SW 1271 (cell line): ENCODE measurements at regions not wholly inside any gene's neighbourhood (a gene's known extent, or its start where the extent isn't known, plus 50 kb on each side); places are given as distances from the start of the nearest gene placed in this dataset.
"Not testable (repeated sequence)": the region's sequence is repeated elsewhere in the genome, so short reads cannot be mapped to it uniquely, and the experiment has no call there.

Experiments used
- DNase-seq, 2 experiments: peaks; one replicate each; lab custom pipeline; 2025; lab: John Stamatoyannopoulos, UW

GRCh38 chr5:58201922-58202648 lies 257.8 kb downstream of the PLK2 start:
- no peak for DNase-seq

DNA sequence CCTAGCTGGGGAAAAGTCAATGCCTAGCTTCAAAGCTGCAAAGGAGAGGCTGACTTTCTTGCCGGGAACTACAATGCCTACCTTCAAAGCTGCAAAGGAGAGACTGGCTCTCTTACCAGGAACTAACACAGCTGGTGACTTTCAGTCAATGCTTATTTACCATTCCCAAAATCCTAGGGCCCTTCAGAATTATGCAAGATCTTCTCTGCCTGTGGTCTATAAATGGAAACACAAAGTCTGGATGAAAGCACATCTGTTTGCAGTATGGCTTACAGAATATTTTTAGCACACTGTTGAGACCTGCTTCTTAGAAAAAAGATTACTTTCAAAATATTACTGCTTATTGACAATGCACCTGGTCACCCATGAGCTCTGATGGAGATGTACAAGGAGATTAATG lies 259.4 kb downstream of the PLK2 start:
- DNase-seq, result no peak

DNA sequence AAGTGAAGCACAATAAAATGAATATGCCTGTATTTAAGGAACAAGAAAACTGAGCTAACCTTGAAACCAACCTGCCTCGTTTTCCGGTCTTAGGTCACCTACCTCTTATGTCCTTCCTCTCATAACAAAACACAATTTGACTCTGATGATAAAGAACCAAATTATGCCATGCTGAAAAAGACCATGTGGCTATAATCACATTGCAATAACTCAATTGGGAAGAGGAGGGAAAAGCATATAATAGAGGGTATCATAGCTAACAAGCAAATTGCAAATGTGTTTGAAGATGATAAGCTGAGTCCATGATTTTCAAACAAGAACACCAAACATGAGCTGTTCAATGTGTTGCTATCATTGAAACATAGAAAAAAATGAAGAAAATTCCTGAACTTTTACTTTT lies 260.8 kb downstream of the PLK2 start:
- no peak for DNase-seq

- DNase-seq, result no peak
These were observed 261.6 kb downstream of the PLK2 start for GRCh38 chr5:58198330-58198729.

- DNase-seq, result no peak
These were observed 262.0 kb downstream of the PLK2 start for GRCh38 chr5:58197875-58198274.

DNA sequence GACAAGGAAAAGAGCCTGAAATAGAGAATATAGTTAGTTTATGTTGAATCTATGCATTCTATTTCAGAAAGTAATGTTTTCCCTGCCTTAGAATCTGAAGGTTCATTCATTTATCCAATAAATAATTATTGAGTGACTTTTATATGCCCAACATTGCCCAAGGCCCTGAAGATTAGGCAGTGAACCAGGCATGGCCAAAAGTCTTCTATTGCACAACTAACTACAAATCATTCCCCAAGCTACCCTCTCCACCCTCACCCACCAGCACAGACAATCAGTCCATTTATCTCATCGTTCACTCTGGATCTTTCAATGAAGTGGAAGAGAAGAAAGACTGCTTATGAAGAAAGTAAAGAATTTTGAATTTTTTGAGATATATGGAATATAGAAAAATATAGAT lies 268.4 kb downstream of the PLK2 start:
- no peak for DNase-seq

- peak; percentile 74 to 97 for DNase-seq
These were observed 271.6 kb downstream of the PLK2 start for GRCh38 chr5:58188262-58188651.

DNA sequence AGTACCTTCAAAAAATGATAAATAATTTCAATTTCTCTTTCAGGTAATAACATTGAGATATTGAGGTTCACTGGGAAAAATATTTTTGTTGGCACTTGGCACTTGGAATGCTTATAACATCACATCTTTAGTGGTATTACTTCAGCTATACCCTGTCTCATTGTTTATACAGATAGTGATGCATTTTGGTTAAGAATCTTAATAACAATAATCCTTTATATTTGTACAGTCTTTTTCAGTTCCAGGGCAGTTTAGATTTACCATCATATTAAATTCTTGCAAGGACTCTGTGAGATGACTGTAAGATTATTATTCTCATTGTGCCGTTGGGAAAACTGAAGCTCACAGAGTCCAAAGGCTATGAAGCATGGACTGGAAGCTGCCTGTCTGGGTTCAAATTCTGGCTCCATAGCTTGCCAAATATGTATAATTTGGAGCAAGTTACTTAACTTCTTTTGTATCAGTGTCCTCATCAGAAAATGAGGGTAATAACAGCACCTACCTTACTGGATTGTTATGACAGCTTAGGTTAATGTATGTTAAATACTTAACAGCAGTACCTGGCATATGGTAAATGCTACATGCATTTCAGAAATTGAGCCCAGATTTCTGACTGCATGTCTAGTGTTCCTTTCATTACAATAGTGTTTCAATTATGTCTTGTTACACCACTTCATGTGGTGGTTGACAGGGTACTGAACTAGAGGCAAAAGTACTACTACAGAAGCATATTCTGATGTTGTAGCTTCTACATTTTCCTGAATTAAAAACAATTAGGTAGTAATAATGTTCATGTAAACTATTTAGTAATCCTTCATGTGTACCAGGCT lies 272.2 kb downstream of the PLK2 start:
- DNase-seq, result no peak

DNA sequence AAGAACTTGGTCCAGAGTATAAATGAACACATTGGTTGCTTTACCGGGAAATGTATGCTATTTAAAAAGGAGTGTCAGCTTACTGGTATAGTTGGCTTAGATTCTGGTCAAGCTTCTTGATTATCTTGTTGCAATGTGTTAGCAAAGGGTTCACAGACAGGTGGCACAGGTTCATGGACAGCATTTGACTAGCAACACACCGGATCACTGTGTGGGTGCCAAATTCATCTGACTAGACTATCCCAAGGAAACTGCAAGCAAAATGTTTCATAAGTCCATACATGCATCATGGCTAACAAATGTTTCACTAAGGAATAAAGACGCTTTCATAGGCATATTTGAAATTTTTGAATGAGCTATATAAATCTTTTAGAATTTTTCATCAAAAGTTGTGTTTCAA lies 274.1 kb downstream of the PLK2 start:
- no peak for DNase-seq

GRCh38 chr5:58185397-58185796 lies 274.5 kb downstream of the PLK2 start:
- DNase-seq, result no peak

DNA sequence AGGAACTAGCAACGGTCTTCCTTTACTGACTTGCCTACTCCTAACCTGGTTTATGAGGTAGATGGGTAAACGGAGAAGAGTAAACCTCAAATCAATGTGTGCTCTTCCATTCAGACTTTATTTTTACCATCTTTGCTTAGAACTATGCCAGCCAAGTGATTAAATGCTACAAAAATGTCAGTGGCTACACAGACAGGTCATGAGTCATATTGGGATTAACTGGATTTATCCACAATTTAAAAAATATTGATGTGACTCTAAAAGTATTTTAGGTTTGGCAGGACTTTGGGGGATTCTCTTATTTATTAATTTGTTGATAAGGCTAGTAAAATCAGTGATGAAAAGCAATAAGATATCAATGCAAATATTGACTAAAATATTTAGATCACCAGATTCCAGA lies 275.0 kb downstream of the PLK2 start:
- peak; percentile 13 to 55 for DNase-seq

GRCh38 chr5:58183786-58184085 lies 276.1 kb downstream of the PLK2 start:
- no peak for DNase-seq

DNA sequence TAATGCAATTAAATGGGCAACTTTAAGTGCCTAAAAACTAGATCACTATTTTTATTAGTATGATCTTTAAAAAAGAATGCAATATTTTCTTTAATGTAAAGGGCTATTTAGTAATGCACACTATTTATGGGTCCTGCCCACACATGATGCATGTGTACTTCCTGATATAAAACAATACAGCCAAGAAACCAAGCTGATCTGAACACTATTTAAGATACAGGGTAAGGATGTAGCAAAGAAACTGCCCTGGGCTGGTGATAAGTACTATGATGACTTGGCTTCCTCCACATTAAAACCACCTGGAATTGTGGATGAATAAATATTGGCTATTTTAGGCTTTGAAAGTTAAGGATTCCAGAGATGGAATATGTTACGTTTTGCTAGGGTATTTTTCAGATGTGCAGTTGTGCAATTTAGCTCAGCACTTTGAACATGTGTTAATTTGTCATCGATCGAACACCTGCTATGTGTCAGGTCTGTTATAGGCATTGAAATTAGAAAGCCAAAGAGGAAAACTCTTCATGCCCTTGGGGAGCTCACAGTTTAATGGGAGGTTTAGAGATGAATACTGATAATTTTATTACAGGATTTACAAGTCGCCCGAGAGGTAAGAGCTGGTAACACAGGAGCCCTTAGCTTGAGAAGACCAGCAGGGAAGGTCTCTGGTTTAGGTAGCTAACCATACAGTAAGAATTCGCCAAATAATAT lies 276.7 kb downstream of the PLK2 start:
- no peak for DNase-seq

- no peak for DNase-seq
These were observed 277.5 kb downstream of the PLK2 start for GRCh38 chr5:58182287-58182841.

DNA sequence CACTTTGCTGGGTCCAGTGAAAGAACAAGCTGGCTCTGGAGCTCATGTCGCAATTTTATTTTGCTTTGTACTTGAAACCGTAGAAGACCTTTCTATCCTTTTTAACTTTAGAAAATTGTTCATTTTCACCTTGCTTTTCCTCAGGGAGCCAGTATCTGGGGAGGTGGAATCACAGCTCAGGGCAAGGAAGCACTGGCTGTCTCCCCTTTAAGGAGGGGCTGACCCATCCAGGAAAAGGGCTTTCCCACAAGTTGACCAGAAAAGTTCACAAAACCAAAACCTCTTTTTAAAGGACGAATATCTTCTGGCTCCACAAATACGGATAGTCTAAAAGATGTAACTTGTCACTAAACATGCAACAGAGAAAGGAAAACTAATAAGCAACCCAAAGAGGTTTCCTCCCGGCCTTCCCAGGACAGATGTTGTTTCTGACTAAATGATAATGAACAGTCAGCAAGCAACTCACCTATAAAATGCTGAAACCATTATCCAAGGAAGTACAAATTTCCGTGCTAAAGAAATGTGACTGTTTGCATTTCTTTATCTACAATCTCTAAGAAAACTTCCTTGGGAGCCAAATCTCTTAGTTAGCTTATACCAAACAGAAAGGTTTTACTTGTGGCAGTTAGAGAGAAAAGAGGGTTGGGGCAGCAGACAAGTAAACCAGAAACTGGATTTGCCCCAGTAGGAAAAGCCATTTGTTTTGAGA lies 278.2 kb downstream of the PLK2 start:
- DNase-seq, result no peak

GRCh38 chr5:58172946-58173345 lies 286.9 kb downstream of the PLK2 start:
- no peak for DNase-seq

DNA sequence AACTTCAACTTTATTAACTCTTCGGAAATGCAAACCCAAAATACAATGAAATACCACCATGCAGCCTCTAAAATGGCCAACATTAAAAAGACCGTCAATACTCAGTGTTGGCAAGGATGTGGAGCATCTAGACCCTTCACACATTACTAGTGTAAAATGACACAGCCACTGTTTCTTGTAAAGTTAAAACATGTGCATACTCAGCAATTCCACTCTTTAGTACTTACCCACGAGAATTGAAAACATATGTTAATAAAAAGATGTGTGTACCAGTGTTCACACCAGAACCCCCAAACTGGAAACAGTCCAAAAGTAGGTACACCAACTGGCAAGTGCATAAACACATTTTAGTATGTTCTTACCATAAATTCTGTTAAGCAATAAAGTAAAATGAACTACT lies 294.7 kb downstream of the PLK2 start:
- no peak for DNase-seq

- not testable (repeated sequence) for DNase-seq
These were observed 298.0 kb downstream of the PLK2 start for GRCh38 chr5:58161889-58162288.

GRCh38 chr5:58156973-58157701 lies 302.7 kb downstream of the PLK2 start:
- no peak for DNase-seq

DNA sequence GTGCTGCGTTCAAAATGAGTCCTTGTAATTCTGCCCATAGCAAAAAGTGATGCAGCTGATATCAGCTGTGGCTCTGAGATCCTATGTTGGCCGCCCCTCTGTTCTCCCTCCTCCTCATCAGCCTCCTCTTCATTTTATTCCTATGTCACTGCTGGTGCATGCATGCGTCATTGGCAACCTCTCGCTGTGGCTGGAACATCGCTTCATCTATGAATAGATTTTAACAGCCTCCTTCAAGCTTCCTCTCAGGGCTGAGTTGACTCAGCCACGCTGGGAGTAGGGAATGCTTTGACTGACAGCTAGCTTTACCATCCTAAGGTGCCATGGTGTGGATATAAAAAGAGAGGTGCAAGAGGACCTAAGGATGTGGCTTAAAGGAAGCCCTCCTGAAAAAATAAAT lies 303.5 kb downstream of the PLK2 start:
- no peak for DNase-seq

DNA sequence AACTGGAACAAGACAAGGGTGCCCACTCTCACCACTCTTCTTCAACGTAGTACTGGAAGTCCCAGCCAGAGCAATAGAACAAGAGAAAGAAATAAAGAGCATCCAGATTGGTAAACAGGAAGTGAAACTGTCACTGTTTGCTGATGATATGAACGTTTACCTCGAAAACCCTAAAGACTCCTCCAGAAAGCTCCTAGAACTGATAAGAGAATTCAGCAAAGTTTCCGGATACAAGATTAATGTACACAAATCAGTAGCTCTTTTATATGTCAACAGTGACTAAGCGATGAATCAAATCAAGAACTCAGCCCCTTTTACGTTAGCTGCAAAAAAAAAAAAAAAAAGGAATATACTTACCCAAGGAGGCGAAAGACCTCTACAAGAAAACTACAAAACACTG lies 306.6 kb downstream of the PLK2 start:
- DNase-seq, result no peak
